ENCODE measurements at regions not wholly inside any gene's neighbourhood (a gene's known extent, or its start where the extent isn't known, plus 50 kb on each side); places are given as distances from the start of the nearest gene placed in this dataset.

DNA sequence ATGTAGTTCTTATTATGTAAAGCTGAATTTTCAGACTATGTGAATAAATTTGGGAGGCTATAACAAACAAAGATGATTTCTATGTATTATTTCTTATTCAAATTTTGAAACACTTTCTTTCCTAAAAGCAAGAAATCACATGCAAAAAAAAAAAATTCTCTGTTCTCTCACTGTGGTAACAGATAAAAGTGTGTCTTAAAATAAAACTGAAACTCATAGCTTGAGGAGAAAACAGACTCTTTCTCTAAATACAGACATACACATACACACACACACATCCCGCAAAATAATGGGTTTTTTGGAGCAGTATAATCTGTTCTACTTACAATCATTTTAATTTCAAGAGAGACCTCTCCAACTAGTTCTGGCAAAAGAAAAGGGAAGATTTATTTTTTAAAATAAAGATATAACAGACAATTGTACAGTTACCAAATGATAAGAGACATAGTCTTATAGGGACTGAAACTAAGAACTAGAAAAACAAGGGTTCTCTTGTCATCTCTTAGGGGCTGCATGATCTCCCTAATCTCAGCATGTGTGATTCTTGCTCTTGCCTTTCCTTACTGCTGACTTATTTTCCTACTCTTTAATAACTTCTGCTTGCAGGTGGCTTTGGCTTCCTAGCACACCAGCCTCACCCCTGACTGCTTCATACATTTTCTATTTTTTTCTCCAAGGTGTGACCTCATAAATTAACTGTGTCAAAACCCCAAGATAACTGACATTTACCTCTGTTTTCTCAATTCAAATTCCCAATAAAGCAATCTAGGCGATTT, 483.5 kb upstream of the POT1 start:
- no peak for DNase-seq
- H3K9me3 Mint-ChIP-seq (ENCODE audit: unreplicated experiment), result no peaks in the 10 kb centered on the region

GRCh38 chr7:125409921-125410320, 480.3 kb upstream of the POT1 start:
- no peaks in the 10 kb centered on the region for H3K9me3 Mint-ChIP-seq (ENCODE audit: unreplicated experiment)

More for the DNA sequence above, 483.5 kb upstream of the POT1 start:
- no peak overlapping the region for H3K4me3 Mint-ChIP-seq (ENCODE audit: unreplicated experiment)
- POLR2A ChIA-PET, result no interaction called here
- intact Hi-C loops (cut with micrococcal nuclease; ENCODE audit: unreplicated experiment), result no loop called here
- H3K4me1 Mint-ChIP-seq (ENCODE audit: low read depth, unreplicated experiment), result no peaks in the 10 kb centered on the region
- no peaks in the 10 kb centered on the region for H3K36me3 ChIP-seq (ENCODE audit: control insufficient read depth, insufficient read depth, low read length)
- no peaks in the 10 kb centered on the region for H3K9me3 ChIP-seq
- H3K4me3 ChIP-seq (ENCODE audit: low read depth, low read length), result no peak overlapping the region
- no peaks in the 10 kb centered on the region for H3K36me3 Mint-ChIP-seq (ENCODE audit: insufficient read depth, unreplicated experiment)
- H3K27me3 ChIP-seq (replicated peaks; ENCODE audit: control insufficient read depth, insufficient read depth, low read length), result no peaks in the 10 kb centered on the region
- H3K27me3 Mint-ChIP-seq (ENCODE audit: insufficient read depth, unreplicated experiment), result peaks cover 5% of the 10 kb centered on the region
- no TSS peak for BruUV-seq (replicated peaks)
- H3K27ac Mint-ChIP-seq (ENCODE audit: unreplicated experiment), result no peak overlapping the region
- TF ChIP-seq, protein P1, sequence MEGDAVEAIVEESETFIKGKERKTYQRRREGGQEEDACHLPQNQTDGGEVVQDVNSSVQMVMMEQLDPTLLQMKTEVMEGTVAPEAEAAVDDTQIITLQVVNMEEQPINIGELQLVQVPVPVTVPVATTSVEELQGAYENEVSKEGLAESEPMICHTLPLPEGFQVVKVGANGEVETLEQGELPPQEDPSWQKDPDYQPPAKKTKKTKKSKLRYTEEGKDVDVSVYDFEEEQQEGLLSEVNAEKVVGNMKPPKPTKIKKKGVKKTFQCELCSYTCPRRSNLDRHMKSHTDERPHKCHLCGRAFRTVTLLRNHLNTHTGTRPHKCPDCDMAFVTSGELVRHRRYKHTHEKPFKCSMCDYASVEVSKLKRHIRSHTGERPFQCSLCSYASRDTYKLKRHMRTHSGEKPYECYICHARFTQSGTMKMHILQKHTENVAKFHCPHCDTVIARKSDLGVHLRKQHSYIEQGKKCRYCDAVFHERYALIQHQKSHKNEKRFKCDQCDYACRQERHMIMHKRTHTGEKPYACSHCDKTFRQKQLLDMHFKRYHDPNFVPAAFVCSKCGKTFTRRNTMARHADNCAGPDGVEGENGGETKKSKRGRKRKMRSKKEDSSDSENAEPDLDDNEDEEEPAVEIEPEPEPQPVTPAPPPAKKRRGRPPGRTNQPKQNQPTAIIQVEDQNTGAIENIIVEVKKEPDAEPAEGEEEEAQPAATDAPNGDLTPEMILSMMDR (IDR thresholded peaks at IDR 0.05; ENCODE audit: insufficient read depth in 1 of 2, low read depth in 1 of 2, low read length in 1 of 2, severe bottlenecking in 1 of 2, unreplicated experiment in 1 of 2), result no peak
- H3K4me1 ChIP-seq, result no peaks in the 10 kb centered on the region
- CTCF ChIA-PET, result no interaction called here

DNA sequence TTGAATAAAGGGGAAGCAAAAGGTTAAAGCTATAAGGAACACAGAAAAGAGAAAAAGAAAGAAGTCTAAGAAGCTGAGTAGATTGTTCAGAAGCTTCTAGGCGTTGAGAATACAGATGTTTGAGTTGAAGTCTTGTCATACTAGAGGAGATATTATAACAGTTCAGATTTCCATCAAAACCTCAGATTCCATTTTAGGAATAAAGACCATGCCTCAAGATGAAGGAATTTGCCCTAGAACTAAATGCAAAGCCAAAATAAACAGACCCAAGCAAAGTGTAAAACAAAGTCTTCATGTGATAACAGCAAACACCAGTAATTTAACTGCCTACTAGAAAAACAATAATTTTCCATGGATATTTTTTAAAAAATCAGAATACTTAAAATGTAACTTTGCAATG, 476.5 kb upstream of the POT1 start:
- Histone ChIP-seq H3K36me3 (ENCODE audit: control insufficient read depth, insufficient read depth, low read length) (no peaks in the 10 kb centered on the region), H3K27me3 (replicated peaks; ENCODE audit: control insufficient read depth, insufficient read depth, low read length) (no peaks in the 10 kb centered on the region), H3K4me1 (no peaks in the 10 kb centered on the region), H3K4me3 (ENCODE audit: low read depth, low read length) (no peak overlapping the region), H3K9me3 (no peaks in the 10 kb centered on the region)
- DNase-seq, result no peak
- CTCF ChIA-PET, result no interaction called here
- Mint-ChIP-seq H3K9me3 (ENCODE audit: unreplicated experiment) (no peaks in the 10 kb centered on the region), H3K4me1 (ENCODE audit: low read depth, unreplicated experiment) (no peaks in the 10 kb centered on the region), H3K4me3 (ENCODE audit: unreplicated experiment) (no peak overlapping the region), H3K27ac (ENCODE audit: unreplicated experiment) (no peak overlapping the region), H3K36me3 (ENCODE audit: insufficient read depth, unreplicated experiment) (no peaks in the 10 kb centered on the region), H3K27me3 (ENCODE audit: insufficient read depth, unreplicated experiment) (no peaks in the 10 kb centered on the region)
- BruUV-seq (replicated peaks), result no TSS peak
- TF ChIP-seq, protein P1 (IDR thresholded peaks at IDR 0.05; ENCODE audit: insufficient read depth in 1 of 2, low read depth in 1 of 2, low read length in 1 of 2, severe bottlenecking in 1 of 2, unreplicated experiment in 1 of 2), result no peak
- intact Hi-C loops (cut with micrococcal nuclease; ENCODE audit: unreplicated experiment), result no loop called here
- POLR2A ChIA-PET, result no interaction called here

More at GRCh38 chr7:125409921-125410320, 480.3 kb upstream of the POT1 start:
- CTCF ChIA-PET, result no interaction called here
- Mint-ChIP-seq H3K4me3 (ENCODE audit: unreplicated experiment) (no peak overlapping the region), H3K4me1 (ENCODE audit: low read depth, unreplicated experiment) (no peaks in the 10 kb centered on the region), H3K36me3 (ENCODE audit: insufficient read depth, unreplicated experiment) (no peaks in the 10 kb centered on the region), H3K27ac (ENCODE audit: unreplicated experiment) (no peak overlapping the region), H3K27me3 (ENCODE audit: insufficient read depth, unreplicated experiment) (peaks cover 5% of the 10 kb centered on the region)
- Histone ChIP-seq H3K27me3 (replicated peaks; ENCODE audit: control insufficient read depth, insufficient read depth, low read length) (no peaks in the 10 kb centered on the region), H3K36me3 (ENCODE audit: control insufficient read depth, insufficient read depth, low read length) (no peaks in the 10 kb centered on the region), H3K4me3 (ENCODE audit: low read depth, low read length) (no peak overlapping the region), H3K9me3 (no peaks in the 10 kb centered on the region), H3K4me1 (no peaks in the 10 kb centered on the region)
- no TSS peak for BruUV-seq (replicated peaks)
- TF ChIP-seq, protein P1 (IDR thresholded peaks at IDR 0.05; ENCODE audit: insufficient read depth in 1 of 2, low read depth in 1 of 2, low read length in 1 of 2, severe bottlenecking in 1 of 2, unreplicated experiment in 1 of 2), result no peak
- no peak for DNase-seq
- POLR2A ChIA-PET, result no interaction called here
- intact Hi-C loops (cut with micrococcal nuclease; ENCODE audit: unreplicated experiment), result no loop called here

Data from Caco-2 (cell line).